H9 (cell line): ENCODE measurements at regions not wholly inside any gene's neighbourhood (a gene's known extent, or its start where the extent isn't known, plus 50 kb on each side); places are given as distances from the start of the nearest gene placed in this dataset.

Source experiments
- DNase-seq: peaks from one replicate; pipeline ENCODE4 v3.0.0-alpha.2; 2017
- H2AFZ ChIP-seq: one replicate; pipeline ENCODE4 v1.6.1; 2013; ENCODE audit warnings: mild to moderate bottlenecking, low read length, control low read depth, moderate library complexity
- H2AK5ac ChIP-seq: 2 replicates; pipeline ENCODE4 v1.6.1; 2013; ENCODE audit warnings: low read length, control low read depth, mixed read lengths; ENCODE audit not compliant: insufficient read length
- H2BK120ac ChIP-seq: one replicate; pipeline ENCODE4 v1.6.1; 2013; ENCODE audit warnings: low read depth, mild to moderate bottlenecking, low read length, control low read depth, inconsistent platforms; ENCODE audit not compliant: poor library complexity, severe bottlenecking
- H2BK12ac ChIP-seq: 2 replicates; pipeline ENCODE4 v1.6.1; 2013; ENCODE audit warnings: low read length, control low read depth, mixed read lengths, low read depth; ENCODE audit not compliant: insufficient read length
- H2BK15ac ChIP-seq: 2 replicates; pipeline ENCODE4 v1.6.1; 2013; ENCODE audit warnings: low read depth, low read length, control low read depth
- H2BK20ac ChIP-seq: one replicate; pipeline ENCODE4 v1.6.1; 2013; ENCODE audit warnings: low read depth, mild to moderate bottlenecking, low read length, control low read depth, inconsistent platforms; ENCODE audit not compliant: poor library complexity, severe bottlenecking
- H2BK5ac ChIP-seq: 2 replicates; pipeline ENCODE4 v1.6.1; 2013; ENCODE audit warnings: low read length, control low read depth, mixed read lengths; ENCODE audit not compliant: insufficient read length
- H3K14ac ChIP-seq: 2 replicates; pipeline ENCODE4 v1.6.1; 2013; ENCODE audit warnings: low read length, control low read depth; ENCODE audit not compliant: insufficient read depth
- H3K18ac ChIP-seq: 2 replicates; pipeline ENCODE4 v1.6.1; 2013; ENCODE audit warnings: low read depth, mild to moderate bottlenecking, mixed read lengths, low read length, control low read depth; ENCODE audit not compliant: insufficient read length
- H3K23ac ChIP-seq: 2 replicates; pipeline ENCODE4 v1.6.1; 2013; ENCODE audit warnings: low read length, control low read depth, mixed read lengths, low read depth; ENCODE audit not compliant: insufficient read length
- H3K23me2 ChIP-seq: 2 replicates; pipeline ENCODE4 v1.6.1; 2013; ENCODE audit warnings: low read depth, mild to moderate bottlenecking, mixed read lengths, low read length, control low read depth; ENCODE audit not compliant: insufficient read length, poor library complexity, severe bottlenecking
- H3K27ac ChIP-seq: 2 replicates; pipeline ENCODE4 v1.5.1; 2013; ENCODE audit warnings: low read length, control low read depth, mixed read lengths, low read depth; ENCODE audit not compliant: insufficient read length
- H3K27me3 ChIP-seq: 2 replicates; pipeline ENCODE4 v1.6.1; 2013; ENCODE audit warnings: low read length, control low read depth, inconsistent platforms; ENCODE audit not compliant: insufficient read depth
- H3K4ac ChIP-seq: 2 replicates; pipeline ENCODE4 v1.6.1; 2013; ENCODE audit warnings: low read depth, mild to moderate bottlenecking, control low read depth, inconsistent platforms, low read length, moderate library complexity
- H3K4me1 ChIP-seq: 2 replicates; pipeline ENCODE4 v1.6.1; 2013; ENCODE audit warnings: low read length, control low read depth, inconsistent platforms; ENCODE audit not compliant: insufficient read depth
- H3K4me2 ChIP-seq: 2 replicates; pipeline ENCODE4 v1.6.1; 2013; ENCODE audit warnings: low read length, control low read depth, mixed read lengths; ENCODE audit not compliant: insufficient read length, insufficient read depth
- H3K56ac ChIP-seq: 2 replicates; pipeline ENCODE4 v1.6.1; 2013; ENCODE audit warnings: low read depth, mild to moderate bottlenecking, mixed read lengths, low read length, control low read depth; ENCODE audit not compliant: insufficient read length
- H3K79me1 ChIP-seq: 2 replicates; pipeline ENCODE4 v1.6.1; 2013; ENCODE audit warnings: low read depth, mild to moderate bottlenecking, moderate library complexity, low read length, control low read depth, inconsistent platforms; ENCODE audit not compliant: insufficient read depth, poor library complexity, severe bottlenecking
- H3K79me2 ChIP-seq: 2 replicates; pipeline ENCODE4 v1.6.1; 2013; ENCODE audit warnings: low read length, control low read depth, inconsistent platforms; ENCODE audit not compliant: insufficient read depth
- H3K9ac ChIP-seq: 2 replicates; pipeline ENCODE4 v1.6.1; 2013; ENCODE audit warnings: low read length, control low read depth, mixed read lengths; ENCODE audit not compliant: insufficient read length; ENCODE audit errors: extremely low read depth
- H3K9me3 ChIP-seq: one replicate; pipeline ENCODE4 v1.6.1; 2013; ENCODE audit warnings: low read depth, low read length, inconsistent platforms; ENCODE audit not compliant: control insufficient read depth
- H3T11ph ChIP-seq: one replicate; pipeline ENCODE4 v1.6.1; 2013; ENCODE audit warnings: mild to moderate bottlenecking, low read length, control low read depth, inconsistent platforms
- H4K20me1 ChIP-seq: one replicate; pipeline ENCODE4 v1.6.1; 2013; ENCODE audit not compliant: control insufficient read depth, insufficient read length, insufficient read depth
- H4K5ac ChIP-seq: 2 replicates; pipeline ENCODE4 v1.6.1; 2013; ENCODE audit warnings: low read depth, mild to moderate bottlenecking, mixed read lengths, low read length, control low read depth; ENCODE audit not compliant: insufficient read length
- H4K8ac ChIP-seq: replicated peaks from 2 replicates; pipeline ENCODE4 v1.6.1; 2013; ENCODE audit warnings: low read length, control low read depth, mixed read lengths, low read depth; ENCODE audit not compliant: insufficient read length
- H4K91ac ChIP-seq: 2 replicates; pipeline ENCODE4 v1.6.1; 2013; ENCODE audit warnings: low read depth, mild to moderate bottlenecking, moderate library complexity, mixed read lengths, low read length, control low read depth; ENCODE audit not compliant: insufficient read length
- H3K27ac Mint-ChIP-seq, 3 experiments: 2 replicates in 2 of 3; 3 replicates in 1 of 3; pipeline ENCODE4 v1.8.0; 2020 to 2021; ENCODE audit warnings: mixed read lengths in 3 of 3, mild to moderate bottlenecking in 1 of 3, moderate library complexity in 1 of 3
- H3K27me3 Mint-ChIP-seq: 2 replicates; pipeline ENCODE4 v1.8.0; 2021; ENCODE audit warnings: low read depth, mild to moderate bottlenecking, moderate library complexity, mixed read lengths
- H3K36me3 Mint-ChIP-seq, 3 experiments: 2 replicates in 2 of 3; 3 replicates in 1 of 3; pipeline ENCODE4 v1.8.0; 2020 to 2021; ENCODE audit warnings: low read depth in 3 of 3, mixed read lengths in 3 of 3; ENCODE audit not compliant: insufficient read depth in 1 of 3
- H3K4me1 Mint-ChIP-seq, 2 experiments: 2 replicates each; pipeline ENCODE4 v1.8.0; 2020; ENCODE audit warnings: mixed read lengths in 2 of 2
- H3K4me3 Mint-ChIP-seq, 2 experiments: 2 replicates in 1 of 2; 3 replicates in 1 of 2; pipeline ENCODE4 v1.8.0; 2020 to 2021; ENCODE audit warnings: mild to moderate bottlenecking in 2 of 2, mixed read lengths in 2 of 2, moderate library complexity in 1 of 2
- H3K9me3 Mint-ChIP-seq, 2 experiments: 2 replicates in 1 of 2; 3 replicates in 1 of 2; pipeline ENCODE4 v1.8.0; 2020; ENCODE audit warnings: mild to moderate bottlenecking in 2 of 2, mixed read lengths in 2 of 2, moderate library complexity in 1 of 2
- WGBS: extraction: QIAGEN DNeasy Blood & Tissue Kit; methylation state at CpG from one replicate; pipeline ENCODE4 v1.1.7; 2013; ENCODE audit warnings: missing lambda C conversion rate, low lambda C conversion rate, mixed read lengths; ENCODE audit not compliant: insufficient read length; ENCODE audit errors: extremely low coverage; 5-methylcytosine and 5-hydroxymethylcytosine counted together
- TF ChIP-seq, protein P1 (sequence below): fragments of 200-600 bp; sonication (generic); conservative IDR thresholded peaks from 3 replicates; pipeline ENCODE4 v1.8.0; 2021; ENCODE audit warnings: antibody characterized with exemption, mild to moderate bottlenecking

DNA sequence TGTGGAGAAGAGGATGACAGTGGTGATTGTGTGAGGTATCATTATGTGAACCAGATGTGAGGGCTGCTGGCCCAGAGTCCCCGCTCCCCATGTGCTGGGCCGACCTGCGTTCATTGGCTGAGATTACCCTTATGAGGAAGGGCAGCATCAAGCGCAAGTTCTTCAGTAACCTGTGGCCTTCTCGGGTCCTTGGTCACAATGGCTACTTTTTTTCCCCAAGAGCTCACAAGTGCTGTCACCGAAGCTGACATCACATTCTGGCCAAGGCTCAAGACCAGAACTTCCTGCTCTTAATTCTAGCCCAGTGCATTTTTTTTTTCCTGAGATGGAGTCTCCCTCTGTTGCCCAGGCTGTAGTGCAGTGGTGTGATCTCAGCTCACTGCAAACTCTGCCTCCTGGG lies 262.9 kb downstream of the RHOU start:
- Histone ChIP-seq H3K79me2 (no peaks in the 10 kb centered on the region), H2BK120ac (no peak overlapping the region), H2BK12ac (no peak overlapping the region), H4K5ac (no peak overlapping the region), H3K14ac (no peak overlapping the region), H3K56ac (no peak overlapping the region), H4K20me1 (no peaks in the 10 kb centered on the region), H3K9ac (no peak overlapping the region), H3K4ac (no peak overlapping the region), H3K18ac (no peak overlapping the region), H3K79me1 (no peaks in the 10 kb centered on the region), H3K27ac (no peak overlapping the region), H3K23ac (no peak overlapping the region), H3K4me2 (no peak overlapping the region), H2BK15ac (no peak overlapping the region), H2BK20ac (no peak overlapping the region), H2AK5ac (no peak overlapping the region), H3K4me1 (no peaks in the 10 kb centered on the region), H3K9me3 (no peaks in the 10 kb centered on the region), H4K91ac (no peak overlapping the region), H2BK5ac (no peak overlapping the region), H4K8ac (no peak overlapping the region), H3K23me2 (no peaks in the 10 kb centered on the region), H3K27me3 (no peaks in the 10 kb centered on the region), H3T11ph (no peak overlapping the region), H2AFZ (no peak overlapping the region)
- H3K36me3 Mint-ChIP-seq = no peaks in the 10 kb centered on the region
- WGBS = no CpG with 5 or more reads among the region's 6 CpGs
- peaks cover 15 to 18% of the 10 kb centered on the region in 2 experiments for H3K4me1 Mint-ChIP-seq
- no peak for DNase-seq
- H3K4me3 Mint-ChIP-seq = no peak overlapping the region
- no peaks in the 10 kb centered on the region for H3K27me3 Mint-ChIP-seq
- H3K9me3 Mint-ChIP-seq = no peaks in the 10 kb centered on the region
- no peak overlapping the region for H3K27ac Mint-ChIP-seq
- TF ChIP-seq, protein P1, sequence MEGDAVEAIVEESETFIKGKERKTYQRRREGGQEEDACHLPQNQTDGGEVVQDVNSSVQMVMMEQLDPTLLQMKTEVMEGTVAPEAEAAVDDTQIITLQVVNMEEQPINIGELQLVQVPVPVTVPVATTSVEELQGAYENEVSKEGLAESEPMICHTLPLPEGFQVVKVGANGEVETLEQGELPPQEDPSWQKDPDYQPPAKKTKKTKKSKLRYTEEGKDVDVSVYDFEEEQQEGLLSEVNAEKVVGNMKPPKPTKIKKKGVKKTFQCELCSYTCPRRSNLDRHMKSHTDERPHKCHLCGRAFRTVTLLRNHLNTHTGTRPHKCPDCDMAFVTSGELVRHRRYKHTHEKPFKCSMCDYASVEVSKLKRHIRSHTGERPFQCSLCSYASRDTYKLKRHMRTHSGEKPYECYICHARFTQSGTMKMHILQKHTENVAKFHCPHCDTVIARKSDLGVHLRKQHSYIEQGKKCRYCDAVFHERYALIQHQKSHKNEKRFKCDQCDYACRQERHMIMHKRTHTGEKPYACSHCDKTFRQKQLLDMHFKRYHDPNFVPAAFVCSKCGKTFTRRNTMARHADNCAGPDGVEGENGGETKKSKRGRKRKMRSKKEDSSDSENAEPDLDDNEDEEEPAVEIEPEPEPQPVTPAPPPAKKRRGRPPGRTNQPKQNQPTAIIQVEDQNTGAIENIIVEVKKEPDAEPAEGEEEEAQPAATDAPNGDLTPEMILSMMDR = no peak
